B cell (primary cell): ENCODE measurements at regions not wholly inside any gene's neighbourhood (a gene's known extent, or its start where the extent isn't known, plus 50 kb on each side); places are given as distances from the start of the nearest gene placed in this dataset.

Experiments
- CTCF ChIP-seq: fragments of 200-600 bp; IDR thresholded peaks from one replicate; pipeline ENCODE4 v1.8.0; 2022; ENCODE audit warnings: antibody characterized with exemption, mild to moderate bottlenecking
- EZH2 ChIP-seq: IDR thresholded peaks from 2 replicates; pipeline ENCODE4 v1.6.1; 2012; ENCODE audit warnings: borderline replicate concordance, low read depth, mild to moderate bottlenecking, moderate library complexity, low read length; ENCODE audit not compliant: insufficient read depth, poor library complexity, severe bottlenecking

GRCh38 chr15:66642514-66642913 lies 59.5 kb upstream of the SMAD6 start:
- TF ChIP-seq CTCF (no peak), EZH2 (no peak)
